ENCODE measurements at regions not wholly inside any gene's neighbourhood (a gene's known extent, or its start where the extent isn't known, plus 50 kb on each side); places are given as distances from the start of the nearest gene placed in this dataset.

GRCh38 chr12:24482044-24482443, 466.9 kb downstream of the BCAT1 start:
- ChIA-PET CTCF (no interaction called here), POLR2A (no interaction called here), RAD21 (ENCODE audit: low non-redundant PET in 1 of 2, low total read pairs in 2 of 2, uncharacterized antibody in 2 of 2, unreplicated experiment in 2 of 2) (no interaction called here)
- no peak overlapping the region for H3K4me2 ChIP-seq (ENCODE audit: low read length)
- H3K4me1 ChIP-seq (ENCODE audit: control insufficient read depth in 1 of 2, insufficient read depth in 2 of 2, low read length in 2 of 2): no peaks in the 10 kb centered on the region
- peaks cover 9 to 16% of the 10 kb centered on the region in 2 experiments; a peak in 2 of 4 replicates for H3K9me3 ChIP-seq (ENCODE audit: control insufficient read depth in 1 of 2, insufficient read depth in 1 of 2, low read depth in 1 of 2, low read length in 2 of 2)
- H4K20me1 ChIP-seq (ENCODE audit: insufficient read depth): no peaks in the 10 kb centered on the region
- no peak for ATAC-seq
- no TSS peak for BruUV-seq (replicated peaks)
- no peaks in the 10 kb centered on the region for H3K9me2 ChIP-seq (ENCODE audit: insufficient read depth)
- DNase-seq (ENCODE audit: low read depth, low spot score): no peak
- H3K9ac ChIP-seq (ENCODE audit: low read length): no peak overlapping the region
- H3K4me3 ChIP-seq (replicated peaks in 1 of 2; ENCODE audit: low read depth in 1 of 2, low read length in 2 of 2): no peak overlapping the region
- H3K36me3 ChIP-seq (ENCODE audit: control insufficient read depth in 1 of 2, insufficient read depth in 2 of 2, low read length in 2 of 2): no peaks in the 10 kb centered on the region
- no peak overlapping the region for H2AFZ ChIP-seq (ENCODE audit: low read depth, low read length, poor library complexity, severe bottlenecking)
- intact Hi-C loops (cut with micrococcal nuclease): no loop called here
- TF ChIP-seq FOSL1 (IDR thresholded peaks at IDR 0.05; ENCODE audit: low read depth) (no peak), EGR1 (IDR thresholded peaks at IDR 0.05; ENCODE audit: low read depth) (no peak), EZH2phosphoT487 (IDR thresholded peaks at IDR 0.05; ENCODE audit: borderline replicate concordance) (no peak), POLR2A (IDR thresholded peaks at IDR 0.05; ENCODE audit: borderline replicate concordance, extremely low read depth, insufficient read depth, insufficient read length) (no peak), SIN3A (IDR thresholded peaks at IDR 0.05; ENCODE audit: low read depth) (no peak), REST (IDR thresholded peaks at IDR 0.05; ENCODE audit: low read depth) (no peak), SP1 (IDR thresholded peaks at IDR 0.05; ENCODE audit: low read depth) (no peak), MAX (IDR thresholded peaks at IDR 0.05) (no peak), EZH2 (IDR thresholded peaks at IDR 0.05) (no peak), CTCF (IDR thresholded peaks at IDR 0.05 in 2 of 3, conservative IDR thresholded peaks at IDR 0.05 in 1 of 3; ENCODE audit: borderline replicate concordance in 1 of 3, insufficient read depth in 1 of 3, low read depth in 2 of 3, low read length in 2 of 3) (no peak), ZNF274 (IDR thresholded peaks at IDR 0.05; ENCODE audit: low read depth, low read length) (no peak), SRF (IDR thresholded peaks at IDR 0.05; ENCODE audit: low read depth) (no peak), JUND (IDR thresholded peaks at IDR 0.05) (no peak), ZFX (IDR thresholded peaks at IDR 0.05) (no peak), POLR2AphosphoS5 (IDR thresholded peaks at IDR 0.05; ENCODE audit: low read depth, low read length) (no peak), ATF3 (IDR thresholded peaks at IDR 0.05) (no peak), ZBTB33 (IDR thresholded peaks at IDR 0.05; ENCODE audit: extremely low read depth, insufficient replicate concordance, low read length) (no peak), CBX3 (IDR thresholded peaks at IDR 0.05; ENCODE audit: low read depth) (no peak)
- no peaks in the 10 kb centered on the region for H3K79me2 ChIP-seq (ENCODE audit: insufficient read depth, low read length)
- no peaks in the 10 kb centered on the region for H3K27me3 ChIP-seq (ENCODE audit: insufficient read depth, low read length)
- H3K27ac ChIP-seq (ENCODE audit: low read depth, low read length): no peak overlapping the region

All from HCT116 (cell line).